HUES64 (cell line): ENCODE measurements at regions not wholly inside any gene's neighbourhood (a gene's known extent, or its start where the extent isn't known, plus 50 kb on each side); places are given as distances from the start of the nearest gene placed in this dataset.
"Not testable (repeated sequence)": the region's sequence is repeated elsewhere in the genome, so short reads cannot be mapped to it uniquely, and the experiment has no call there.

Source experiments
- H3K27ac ChIP-seq: 2 replicates; pipeline ENCODE4 v1.7.0; 2013; ENCODE audit warnings: low read depth, low read length, inconsistent platforms
- H3K27me3 ChIP-seq: 2 replicates; pipeline ENCODE4 v1.6.1; 2013; ENCODE audit warnings: mild to moderate bottlenecking, low read length; ENCODE audit not compliant: insufficient read depth
- H3K36me3 ChIP-seq: 2 replicates; pipeline ENCODE4 v1.6.1; 2013; ENCODE audit warnings: mild to moderate bottlenecking, low read length; ENCODE audit not compliant: insufficient read depth
- H3K4me1 ChIP-seq: 2 replicates; pipeline ENCODE4 v1.6.1; 2013; ENCODE audit warnings: mild to moderate bottlenecking, low read length, moderate library complexity; ENCODE audit not compliant: insufficient read depth
- H3K4me3 ChIP-seq: 2 replicates; pipeline ENCODE4 v1.5.1; 2013; ENCODE audit warnings: mild to moderate bottlenecking, low read length, moderate library complexity
- H3K9ac ChIP-seq: 2 replicates; pipeline ENCODE4 v1.6.1; 2013; ENCODE audit warnings: mild to moderate bottlenecking, low read depth, low read length
- H3K9me3 ChIP-seq: 2 replicates; pipeline ENCODE4 v1.6.1; 2013; ENCODE audit warnings: low read depth, low read length; ENCODE audit not compliant: insufficient read depth
- WGBS: fragments of 150-250, 120-280 bp; methylation state at CpG from one replicate; pipeline ENCODE4 v1.1.7; 2013; ENCODE audit warnings: missing lambda C conversion rate; 5-methylcytosine and 5-hydroxymethylcytosine counted together

- H3K36me3 ChIP-seq, result no peaks in the 10 kb centered on the region
- 85% methylated on average over 1 of the region's 1 CpG for WGBS
Observed at GRCh38 chr5:16987776-16988175, 51.7 kb upstream of the MYO10 start.

GRCh38 chr5:16990817-16991520 lies 54.9 kb upstream of the MYO10 start:
- not testable (repeated sequence) for H3K4me3 ChIP-seq, H3K36me3 ChIP-seq, H3K27ac ChIP-seq, H3K9ac ChIP-seq, H3K9me3 ChIP-seq
- H3K4me1 ChIP-seq, result peaks cover 17% of the 10 kb centered on the region; the same call in 1 of the 2 replicates
- H3K27me3 ChIP-seq, result peaks cover 19% of the 10 kb centered on the region; the same call in 1 of the 2 replicates
- WGBS, result 93% methylated on average over 43 of the region's 43 CpGs

More at GRCh38 chr5:16987776-16988175, 51.7 kb upstream of the MYO10 start:
- peaks cover 11% of the 10 kb centered on the region; the same call in 1 of the 2 replicates for H3K27me3 ChIP-seq
- H3K4me3 ChIP-seq, result no peak overlapping the region
- no peaks in the 10 kb centered on the region for H3K9me3 ChIP-seq
- no peak overlapping the region for H3K27ac ChIP-seq
- no peak overlapping the region for H3K9ac ChIP-seq
- no peaks in the 10 kb centered on the region for H3K4me1 ChIP-seq

GRCh38 chr5:16992006-16992405 lies 55.9 kb upstream of the MYO10 start:
- Histone ChIP-seq H3K4me3 (no peak overlapping the region), H3K4me1 (peaks cover 17% of the 10 kb centered on the region; the same call in 1 of the 2 replicates), H3K27me3 (peaks cover 19% of the 10 kb centered on the region; the same call in 1 of the 2 replicates), H3K36me3 (no peaks in the 10 kb centered on the region), H3K27ac (no peak overlapping the region), H3K9me3 (no peaks in the 10 kb centered on the region), H3K9ac (no peak overlapping the region)
- WGBS, result 98% methylated on average over 2 of the region's 2 CpGs

GRCh38 chr5:16992444-16992843 lies 56.4 kb upstream of the MYO10 start:
- no peak overlapping the region for H3K4me3 ChIP-seq
- H3K27ac ChIP-seq, result no peak overlapping the region
- peaks cover 17% of the 10 kb centered on the region; the same call in 1 of the 2 replicates for H3K4me1 ChIP-seq
- H3K27me3 ChIP-seq, result peaks cover 19% of the 10 kb centered on the region; the same call in 1 of the 2 replicates
- 92% methylated on average over 5 of the region's 5 CpGs for WGBS
- no peaks in the 10 kb centered on the region for H3K9me3 ChIP-seq
- no peak overlapping the region for H3K9ac ChIP-seq
- H3K36me3 ChIP-seq, result no peaks in the 10 kb centered on the region

GRCh38 chr5:16994565-16994964 lies 58.5 kb upstream of the MYO10 start:
- H3K36me3 ChIP-seq, result no peaks in the 10 kb centered on the region
- no peak overlapping the region; the same call in 1 of the 2 replicates for H3K9ac ChIP-seq
- H3K4me1 ChIP-seq, result peaks cover 17% of the 10 kb centered on the region; the same call in 1 of the 2 replicates
- H3K9me3 ChIP-seq, result no peaks in the 10 kb centered on the region
- 57% methylated on average over 3 of the region's 3 CpGs for WGBS
- no peak overlapping the region for H3K27ac ChIP-seq
- H3K4me3 ChIP-seq, result no peak overlapping the region
- peaks cover 19% of the 10 kb centered on the region; the same call in 1 of the 2 replicates for H3K27me3 ChIP-seq

- WGBS, result 90% methylated on average over 4 of the region's 4 CpGs
- Histone ChIP-seq H3K27ac (no peak overlapping the region), H3K27me3 (peaks cover 19% of the 10 kb centered on the region; the same call in 1 of the 2 replicates), H3K9ac (no peak overlapping the region), H3K4me3 (no peak overlapping the region), H3K4me1 (peaks cover 17% of the 10 kb centered on the region; the same call in 1 of the 2 replicates), H3K36me3 (no peaks in the 10 kb centered on the region), H3K9me3 (no peaks in the 10 kb centered on the region)
Observed at GRCh38 chr5:16995372-16995771, 59.3 kb upstream of the MYO10 start.

- no peaks in the 10 kb centered on the region for H3K36me3 ChIP-seq
- 86% methylated on average over 4 of the region's 5 CpGs for WGBS
- no peak overlapping the region for H3K9ac ChIP-seq
Observed at GRCh38 chr5:17000291-17000939, 64.3 kb upstream of the MYO10 start.

GRCh38 chr5:17001428-17001827 lies 65.3 kb upstream of the MYO10 start:
- H3K4me3 ChIP-seq, result no peak overlapping the region
- no peak overlapping the region for H3K9ac ChIP-seq
- no peak overlapping the region for H3K27ac ChIP-seq

More at GRCh38 chr5:17000291-17000939, 64.3 kb upstream of the MYO10 start:
- H3K27ac ChIP-seq, result no peak overlapping the region
- H3K9me3 ChIP-seq, result no peaks in the 10 kb centered on the region
- no peaks in the 10 kb centered on the region; the same call in 1 of the 2 replicates for H3K27me3 ChIP-seq
- H3K4me1 ChIP-seq, result peaks cover 3% of the 10 kb centered on the region; the same call in 1 of the 2 replicates
- no peak overlapping the region for H3K4me3 ChIP-seq

GRCh38 chr5:17004441-17005106 lies 68.5 kb upstream of the MYO10 start:
- Histone ChIP-seq H3K36me3 (no peaks in the 10 kb centered on the region), H3K9ac (no peak overlapping the region), H3K9me3 (no peaks in the 10 kb centered on the region), H3K27ac (no peak overlapping the region), H3K27me3 (no peaks in the 10 kb centered on the region), H3K4me1 (no peaks in the 10 kb centered on the region; the same call in 1 of the 2 replicates), H3K4me3 (no peak overlapping the region)
- WGBS, result 95% methylated on average over 13 of the region's 13 CpGs

More at GRCh38 chr5:17001428-17001827, 65.3 kb upstream of the MYO10 start:
- Histone ChIP-seq H3K4me1 (no peaks in the 10 kb centered on the region; the same call in 1 of the 2 replicates), H3K9me3 (no peaks in the 10 kb centered on the region), H3K36me3 (no peaks in the 10 kb centered on the region), H3K27me3 (no peaks in the 10 kb centered on the region)
- WGBS, result 96% methylated on average over 3 of the region's 3 CpGs

GRCh38 chr5:17005107-17005828 lies 69.2 kb upstream of the MYO10 start:
- no peaks in the 10 kb centered on the region for H3K4me1 ChIP-seq
- 92% methylated on average over 8 of the region's 10 CpGs for WGBS
- H3K4me3 ChIP-seq, result no peak overlapping the region
- H3K9me3 ChIP-seq, result no peaks in the 10 kb centered on the region
- no peak overlapping the region for H3K9ac ChIP-seq
- no peaks in the 10 kb centered on the region for H3K27me3 ChIP-seq
- H3K27ac ChIP-seq, result no peak overlapping the region
- no peaks in the 10 kb centered on the region for H3K36me3 ChIP-seq
